ENCODE measurements at regions not wholly inside any gene's neighbourhood (a gene's known extent, or its start where the extent isn't known, plus 50 kb on each side); places are given as distances from the start of the nearest gene placed in this dataset.
A peak's percentile ranks its signal among the peaks of the same experiment; 100 is the strongest.

DNA sequence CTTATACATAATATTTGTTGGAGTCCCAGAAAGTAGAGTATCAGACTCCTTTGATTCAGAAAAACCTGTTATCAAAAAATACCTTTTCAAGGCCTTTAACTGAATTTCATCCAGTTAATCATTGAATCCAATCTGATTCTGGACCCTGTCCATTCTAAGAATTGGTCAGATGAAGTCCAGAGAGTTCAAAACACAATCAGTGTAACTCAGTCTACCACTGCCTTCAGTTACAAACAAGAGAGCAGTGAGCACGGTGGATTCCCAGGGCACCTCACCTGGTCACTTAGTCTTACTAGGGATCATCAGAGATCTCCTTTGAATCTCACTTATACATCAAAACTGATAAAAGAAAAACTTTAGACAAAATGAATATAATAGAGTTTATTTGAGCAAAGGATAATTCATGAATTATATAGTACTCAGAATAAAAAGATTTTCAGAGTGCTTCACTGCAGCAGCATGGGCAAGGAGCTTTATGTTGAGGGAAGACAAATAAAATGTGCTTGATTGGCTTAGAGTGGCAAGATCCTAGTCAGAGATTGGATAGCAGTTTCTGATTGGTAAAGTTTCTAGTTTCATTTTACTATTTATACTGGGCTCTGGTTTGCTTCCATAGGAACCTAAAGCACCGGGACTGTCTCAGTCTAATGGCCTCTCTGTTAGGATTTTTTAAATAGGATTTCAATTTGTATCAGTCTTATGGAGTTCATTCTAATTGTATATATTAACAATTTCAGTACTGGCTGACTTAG, 474.9 kb upstream of the GOLIM4 start:
- DNase-seq: no peak

DNA sequence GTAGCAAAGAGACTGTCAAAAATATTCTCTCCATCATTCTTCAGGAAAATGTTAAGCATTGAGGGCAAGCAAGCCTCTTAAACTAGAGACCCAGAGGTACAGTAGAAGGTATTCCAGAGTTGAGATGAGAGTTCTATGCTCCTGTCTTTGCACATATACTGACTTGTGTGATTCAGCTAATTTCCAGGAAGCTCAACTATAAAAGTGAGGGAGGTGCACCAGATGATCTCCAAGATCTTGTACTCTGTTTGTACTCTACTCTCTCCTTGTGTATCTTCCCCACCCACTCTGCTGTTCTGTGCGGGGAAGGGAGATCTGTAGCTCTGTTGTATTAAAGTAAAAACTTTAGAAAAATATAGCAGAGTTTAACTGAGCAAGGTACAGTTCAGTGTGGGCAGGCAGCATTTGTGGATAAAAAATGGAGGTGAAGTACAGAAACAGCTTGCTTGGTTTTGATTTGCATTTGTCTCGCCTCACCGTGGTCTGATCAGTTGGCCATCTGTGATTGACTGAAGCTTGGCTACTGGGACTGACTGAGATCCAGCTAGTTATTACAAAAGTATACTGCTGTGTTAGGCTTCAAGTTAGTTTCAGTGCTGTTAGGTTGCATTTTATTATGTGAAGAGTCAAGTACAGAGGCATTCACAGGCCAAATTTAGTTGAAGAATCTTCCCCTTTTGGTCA, 463.1 kb upstream of the GOLIM4 start:
- DNase-seq: no peak

- DNase-seq: no peak
Measured at GRCh38 chr3:168552251-168552650, 456.5 kb upstream of the GOLIM4 start.

DNA sequence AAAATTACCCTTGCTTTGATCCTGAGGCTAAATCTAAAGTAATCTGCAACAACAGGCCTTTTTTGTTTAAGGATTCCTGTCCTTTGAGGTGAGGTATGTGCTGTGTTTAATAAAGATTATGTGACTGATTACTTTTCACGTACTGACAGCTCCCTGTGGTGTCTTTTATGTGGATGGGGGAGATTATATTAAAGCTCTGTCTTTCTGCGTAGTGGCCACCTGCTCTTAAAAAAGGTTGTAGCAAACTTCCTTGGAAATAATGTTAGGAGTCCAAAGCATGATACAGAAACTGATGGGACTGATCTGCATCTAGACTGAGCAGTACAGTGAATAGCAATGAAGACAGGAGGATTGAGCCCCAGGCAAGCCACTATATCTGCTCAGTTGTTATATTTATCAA, 453.0 kb upstream of the GOLIM4 start:
- no peak for DNase-seq

DNA sequence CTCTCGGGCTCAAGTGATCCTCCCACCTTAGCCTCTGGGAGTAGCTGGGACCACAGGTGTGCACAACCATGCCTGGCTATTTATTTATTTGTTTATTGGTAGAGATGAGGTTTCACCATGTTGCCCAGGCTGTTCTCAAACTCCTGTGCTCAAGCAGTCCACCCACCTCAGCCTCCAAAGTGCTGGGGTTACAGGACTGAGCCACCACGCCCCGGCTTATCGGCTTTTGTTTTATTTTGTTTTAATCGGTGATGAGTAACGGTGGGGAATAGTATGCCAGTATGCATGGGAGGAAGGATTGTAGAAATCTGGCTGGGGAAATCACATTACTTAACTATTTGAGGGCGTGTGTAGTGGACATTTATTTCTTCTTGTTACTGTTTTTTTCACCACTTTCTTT, 451.0 kb upstream of the GOLIM4 start:
- no peak for DNase-seq

GRCh38 chr3:168545591-168545990, 449.9 kb upstream of the GOLIM4 start:
- DNase-seq: no peak

DNA sequence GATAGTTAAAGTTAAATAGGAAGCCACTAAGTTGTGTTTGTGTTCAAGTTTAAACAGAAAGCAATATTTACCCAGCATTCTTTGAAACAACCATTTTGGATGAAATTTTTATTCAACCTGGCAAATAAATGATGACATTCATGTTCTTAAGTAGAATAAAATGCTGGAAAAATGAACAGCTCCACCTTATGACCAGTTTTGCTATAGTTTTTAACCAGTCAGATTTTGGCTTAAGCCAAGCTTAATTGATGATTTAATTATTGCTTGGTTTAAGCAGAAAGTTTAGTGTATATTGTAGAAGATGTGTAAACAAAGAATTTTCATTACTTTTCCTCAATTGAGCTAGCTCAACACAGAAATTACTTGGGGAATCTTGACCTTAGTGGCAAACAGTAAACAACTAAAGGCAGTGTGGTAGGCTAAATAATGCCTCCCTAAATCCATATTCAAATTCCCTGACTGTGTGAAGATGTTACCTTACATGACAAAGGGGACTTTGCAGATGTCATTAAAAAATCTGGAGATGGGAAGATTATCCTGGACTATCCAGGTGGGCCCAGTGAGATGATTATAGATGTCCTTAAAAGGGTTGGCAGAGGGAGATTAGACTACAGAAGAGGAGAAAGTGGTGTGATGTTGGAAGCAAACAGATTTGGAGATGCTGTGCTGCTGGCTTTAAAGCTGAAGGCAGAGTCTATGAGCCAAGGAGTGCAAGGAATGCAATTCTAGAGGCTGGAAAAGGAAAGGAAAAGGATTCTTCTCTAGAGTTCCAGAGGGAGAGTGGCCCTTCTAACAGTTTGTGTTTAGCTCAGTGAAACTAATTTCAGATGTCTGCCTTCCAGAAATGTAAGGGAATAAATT, 448.6 kb upstream of the GOLIM4 start:
- no peak for DNase-seq

DNA sequence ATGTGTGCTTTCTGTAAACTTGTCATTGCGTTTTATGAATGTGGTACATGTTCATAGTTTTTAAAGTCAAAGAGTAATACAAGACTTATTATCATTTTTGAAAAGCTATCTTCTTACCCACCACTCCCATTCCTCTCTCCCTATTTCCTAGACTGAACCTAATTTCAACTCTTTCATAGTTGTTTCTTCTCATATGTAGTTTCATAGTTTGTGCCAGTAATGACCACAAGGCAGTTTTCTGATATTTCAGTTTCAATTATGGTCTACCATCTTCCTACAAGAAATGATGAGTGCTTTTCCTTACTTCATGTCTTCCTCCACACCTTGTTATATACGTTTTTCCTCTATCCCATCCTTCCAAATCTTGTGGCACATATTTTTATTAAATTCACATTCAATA, 445.0 kb upstream of the GOLIM4 start:
- no peak for DNase-seq

GRCh38 chr3:168539909-168540308, 444.2 kb upstream of the GOLIM4 start:
- DNase-seq: no peak

GRCh38 chr3:168534761-168535160, 439.0 kb upstream of the GOLIM4 start:
- DNase-seq: no peak

- DNase-seq: no peak
Measured at GRCh38 chr3:168533600-168533999, 437.9 kb upstream of the GOLIM4 start.

- no peak for DNase-seq
Measured at GRCh38 chr3:168532135-168532534, 436.4 kb upstream of the GOLIM4 start.

DNA sequence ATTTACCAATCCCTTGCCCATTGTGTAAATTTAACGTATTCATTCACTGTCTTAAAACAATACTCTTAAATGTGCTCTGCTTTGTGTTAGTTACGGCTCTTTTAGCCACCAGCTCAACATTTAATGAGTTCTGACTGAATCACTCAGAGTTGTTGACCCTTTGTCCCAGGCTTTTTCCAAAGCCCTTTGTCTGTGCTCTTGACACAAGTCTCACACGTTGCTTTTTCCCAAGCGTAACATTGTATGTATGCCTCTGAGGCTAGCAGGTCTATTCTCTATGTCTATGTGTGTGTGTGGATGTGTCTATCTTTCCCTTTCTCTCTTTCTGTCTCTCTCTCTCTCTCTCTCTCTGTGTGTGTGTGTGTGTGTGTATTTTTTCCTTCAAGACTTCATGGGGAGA, 435.4 kb upstream of the GOLIM4 start:
- DNase-seq: no peak

DNA sequence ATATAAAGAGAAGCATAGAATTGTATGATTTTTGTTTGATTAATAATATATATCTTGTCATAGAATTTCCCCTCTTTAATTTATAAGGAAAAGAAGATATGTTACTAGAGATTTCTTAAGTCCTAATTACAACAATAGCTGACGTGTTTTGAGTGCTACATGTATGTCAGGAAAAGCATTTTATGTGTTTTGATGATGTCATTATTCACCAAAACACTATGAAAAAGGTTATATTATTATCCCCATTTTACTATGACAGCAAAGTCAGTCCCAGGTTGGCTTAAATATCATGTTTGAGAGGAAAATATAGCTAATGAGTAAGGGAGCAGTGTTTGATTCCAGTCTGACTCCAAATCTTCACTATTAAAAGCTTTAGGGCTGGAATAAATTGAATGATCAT, 428.4 kb upstream of the GOLIM4 start:
- DNase-seq: no peak

DNA sequence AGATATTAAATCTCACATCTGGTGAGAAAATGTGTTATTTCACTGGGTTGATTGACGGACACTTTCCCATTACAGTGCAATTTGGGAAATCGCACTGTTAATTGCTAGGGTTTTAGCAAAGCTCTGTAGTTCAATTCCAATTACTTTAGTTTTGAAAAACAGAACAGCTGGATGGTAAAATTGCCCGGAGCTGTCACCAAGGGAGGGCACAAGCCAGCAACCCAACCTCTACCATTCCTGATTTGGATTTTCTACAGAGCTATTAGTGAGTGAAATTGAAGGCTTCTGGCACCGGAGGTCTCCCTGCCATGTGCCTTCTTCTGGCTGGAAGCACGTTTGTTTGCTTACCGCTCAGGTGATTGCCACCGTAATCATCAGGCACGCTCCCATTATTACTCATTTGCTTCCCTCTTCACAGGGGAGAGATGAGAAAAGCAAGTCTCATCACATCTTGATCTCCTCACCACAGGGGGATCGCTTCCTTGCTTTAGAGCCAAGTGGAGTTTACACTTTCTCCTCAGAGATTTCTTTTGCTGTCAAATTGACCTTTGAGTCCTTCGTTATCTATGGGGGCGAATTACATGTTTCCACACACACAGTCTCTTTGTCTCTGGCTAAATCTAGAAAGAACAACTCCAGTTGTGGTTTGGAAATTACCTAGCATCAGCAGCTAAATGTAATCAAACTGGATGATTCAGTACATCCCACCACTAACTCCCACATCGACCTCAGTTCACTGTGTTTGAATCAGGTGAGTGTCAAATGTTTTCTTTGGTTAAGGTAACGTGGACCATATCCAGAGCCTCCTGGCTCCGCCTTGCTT, 421.7 kb upstream of the GOLIM4 start:
- peak; percentile 78 for DNase-seq

- DNase-seq: no peak
Measured at GRCh38 chr3:168514252-168514651, 418.5 kb upstream of the GOLIM4 start.

DNA sequence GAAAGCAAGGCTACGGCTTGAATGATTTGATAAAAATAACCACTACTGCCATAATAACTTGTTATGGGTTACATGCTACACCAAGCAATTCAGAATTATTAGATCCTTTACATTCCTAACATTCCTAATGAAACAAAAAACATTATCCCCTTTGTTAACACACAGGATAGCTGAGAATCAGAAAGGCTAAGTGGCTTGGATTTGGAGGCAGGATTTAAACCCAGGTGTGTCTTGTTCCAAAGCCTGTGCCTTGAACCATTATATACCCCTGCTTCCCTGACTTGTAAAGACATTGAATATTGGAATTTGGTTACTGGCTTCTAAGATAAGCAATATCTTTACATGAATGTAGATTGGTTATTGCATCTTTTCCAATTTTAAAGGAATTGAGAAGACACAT, 417.1 kb upstream of the GOLIM4 start:
- DNase-seq: no peak

GRCh38 chr3:168511428-168512014, 415.8 kb upstream of the GOLIM4 start:
- DNase-seq: peak; percentile 29

DNA sequence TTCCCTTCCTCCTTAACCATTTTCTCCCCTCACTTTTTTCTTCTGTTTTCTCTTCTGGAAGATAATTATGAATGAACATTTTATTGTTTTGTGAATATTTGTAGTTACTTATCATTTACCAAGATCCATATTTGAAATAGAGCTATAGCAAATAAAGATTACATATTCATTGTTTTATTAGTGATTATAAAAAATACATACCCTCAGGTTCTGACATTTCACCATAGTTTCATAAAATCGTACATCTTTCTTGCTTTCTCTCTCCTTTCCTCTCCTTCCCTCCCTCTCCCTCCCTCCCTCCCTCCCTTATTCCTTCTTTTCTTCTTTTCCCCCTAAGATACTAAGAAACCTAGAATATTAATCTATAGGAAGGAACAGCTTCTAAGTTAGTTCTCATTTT, 410.9 kb upstream of the GOLIM4 start:
- no peak for DNase-seq

DNA sequence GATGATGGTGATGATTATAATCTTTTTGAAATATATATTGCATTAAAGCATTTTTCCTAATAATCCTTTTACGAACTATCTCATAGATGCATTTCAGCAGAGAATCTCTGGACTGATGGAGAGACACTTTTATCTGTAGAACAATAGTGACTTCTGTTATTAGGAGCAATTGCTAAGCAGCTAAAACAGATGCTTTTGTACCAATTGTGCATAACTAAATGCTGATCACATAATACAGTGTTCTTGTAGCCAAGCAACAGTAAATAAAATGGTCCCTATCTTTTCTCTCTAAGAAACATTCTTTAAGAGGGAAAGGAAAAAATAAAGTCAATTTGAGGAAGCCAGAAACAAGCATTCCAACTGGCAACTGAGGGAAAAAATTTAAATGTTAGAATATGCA, 405.8 kb upstream of the GOLIM4 start:
- DNase-seq: no peak

- no peak for DNase-seq
Measured at GRCh38 chr3:168498194-168498593, 402.5 kb upstream of the GOLIM4 start.

- no peak for DNase-seq
Measured at GRCh38 chr3:168497741-168498140, 402.0 kb upstream of the GOLIM4 start.

DNA sequence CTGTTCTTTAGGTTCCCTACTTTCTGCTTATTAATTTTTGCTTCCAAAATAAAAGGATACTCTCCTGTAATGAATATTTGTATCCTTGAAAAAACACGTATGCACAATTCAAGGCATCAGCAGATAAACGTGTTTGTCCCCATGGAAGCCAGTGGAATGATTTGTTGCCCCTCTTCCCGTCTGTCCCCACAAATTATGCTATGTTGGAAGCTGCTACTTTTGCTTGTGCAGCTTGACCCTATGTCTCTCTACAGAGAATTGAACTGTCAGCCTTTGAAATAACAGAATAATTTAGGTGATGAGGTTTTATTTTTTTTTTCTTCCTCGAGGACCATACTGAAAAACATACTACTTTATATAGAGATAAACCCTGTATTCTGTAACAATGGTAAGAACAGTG, 401.5 kb upstream of the GOLIM4 start:
- no peak for DNase-seq

Measured in NCI-H1105 treated with DMSO at 0.1 percent for 48 hours (cell line).